ENCODE measurements at regions not wholly inside any gene's neighbourhood (a gene's known extent, or its start where the extent isn't known, plus 50 kb on each side); places are given as distances from the start of the nearest gene placed in this dataset.
"Not testable (repeated sequence)": the region's sequence is repeated elsewhere in the genome, so short reads cannot be mapped to it uniquely, and the experiment has no call there.

DNA sequence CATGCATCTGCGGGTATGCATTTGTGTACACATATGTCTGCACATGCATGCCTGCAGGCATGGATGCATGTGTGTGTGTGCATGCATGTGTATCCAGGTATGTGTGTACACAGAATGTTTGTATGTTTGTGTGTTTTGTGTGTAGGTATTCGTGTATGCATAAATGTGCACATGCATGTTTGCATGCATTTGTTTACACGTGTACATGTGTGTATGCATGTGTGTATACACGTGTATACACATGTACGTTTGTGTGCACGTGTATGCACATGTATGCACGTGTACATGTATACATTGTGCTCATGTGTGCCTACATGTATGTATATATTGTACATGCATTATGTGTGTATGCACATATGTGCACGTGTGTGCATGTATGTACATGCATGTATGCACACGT lies 171.4 kb upstream of the ZNF322 start:
- not testable (repeated sequence) for TF ChIP-seq RAD21 (IDR thresholded peaks at IDR 0.05); HNF4G (IDR thresholded peaks at IDR 0.05); YY1 (IDR thresholded peaks at IDR 0.05); JUND (IDR thresholded peaks at IDR 0.05); SP1 (IDR thresholded peaks at IDR 0.05); NR2F2 (IDR thresholded peaks at IDR 0.05); TAF1 (conservative IDR thresholded peaks at IDR 0.05); RXRA (IDR thresholded peaks at IDR 0.05); EGR1 (IDR thresholded peaks at IDR 0.05; ENCODE audit: low read depth in 2 of 2)
- TF ChIP-seq, protein P1, sequence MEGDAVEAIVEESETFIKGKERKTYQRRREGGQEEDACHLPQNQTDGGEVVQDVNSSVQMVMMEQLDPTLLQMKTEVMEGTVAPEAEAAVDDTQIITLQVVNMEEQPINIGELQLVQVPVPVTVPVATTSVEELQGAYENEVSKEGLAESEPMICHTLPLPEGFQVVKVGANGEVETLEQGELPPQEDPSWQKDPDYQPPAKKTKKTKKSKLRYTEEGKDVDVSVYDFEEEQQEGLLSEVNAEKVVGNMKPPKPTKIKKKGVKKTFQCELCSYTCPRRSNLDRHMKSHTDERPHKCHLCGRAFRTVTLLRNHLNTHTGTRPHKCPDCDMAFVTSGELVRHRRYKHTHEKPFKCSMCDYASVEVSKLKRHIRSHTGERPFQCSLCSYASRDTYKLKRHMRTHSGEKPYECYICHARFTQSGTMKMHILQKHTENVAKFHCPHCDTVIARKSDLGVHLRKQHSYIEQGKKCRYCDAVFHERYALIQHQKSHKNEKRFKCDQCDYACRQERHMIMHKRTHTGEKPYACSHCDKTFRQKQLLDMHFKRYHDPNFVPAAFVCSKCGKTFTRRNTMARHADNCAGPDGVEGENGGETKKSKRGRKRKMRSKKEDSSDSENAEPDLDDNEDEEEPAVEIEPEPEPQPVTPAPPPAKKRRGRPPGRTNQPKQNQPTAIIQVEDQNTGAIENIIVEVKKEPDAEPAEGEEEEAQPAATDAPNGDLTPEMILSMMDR (IDR thresholded peaks at IDR 0.05; ENCODE audit: low read depth, low read length, missing input control), result not testable (repeated sequence)
- TF ChIP-seq, protein P2, sequence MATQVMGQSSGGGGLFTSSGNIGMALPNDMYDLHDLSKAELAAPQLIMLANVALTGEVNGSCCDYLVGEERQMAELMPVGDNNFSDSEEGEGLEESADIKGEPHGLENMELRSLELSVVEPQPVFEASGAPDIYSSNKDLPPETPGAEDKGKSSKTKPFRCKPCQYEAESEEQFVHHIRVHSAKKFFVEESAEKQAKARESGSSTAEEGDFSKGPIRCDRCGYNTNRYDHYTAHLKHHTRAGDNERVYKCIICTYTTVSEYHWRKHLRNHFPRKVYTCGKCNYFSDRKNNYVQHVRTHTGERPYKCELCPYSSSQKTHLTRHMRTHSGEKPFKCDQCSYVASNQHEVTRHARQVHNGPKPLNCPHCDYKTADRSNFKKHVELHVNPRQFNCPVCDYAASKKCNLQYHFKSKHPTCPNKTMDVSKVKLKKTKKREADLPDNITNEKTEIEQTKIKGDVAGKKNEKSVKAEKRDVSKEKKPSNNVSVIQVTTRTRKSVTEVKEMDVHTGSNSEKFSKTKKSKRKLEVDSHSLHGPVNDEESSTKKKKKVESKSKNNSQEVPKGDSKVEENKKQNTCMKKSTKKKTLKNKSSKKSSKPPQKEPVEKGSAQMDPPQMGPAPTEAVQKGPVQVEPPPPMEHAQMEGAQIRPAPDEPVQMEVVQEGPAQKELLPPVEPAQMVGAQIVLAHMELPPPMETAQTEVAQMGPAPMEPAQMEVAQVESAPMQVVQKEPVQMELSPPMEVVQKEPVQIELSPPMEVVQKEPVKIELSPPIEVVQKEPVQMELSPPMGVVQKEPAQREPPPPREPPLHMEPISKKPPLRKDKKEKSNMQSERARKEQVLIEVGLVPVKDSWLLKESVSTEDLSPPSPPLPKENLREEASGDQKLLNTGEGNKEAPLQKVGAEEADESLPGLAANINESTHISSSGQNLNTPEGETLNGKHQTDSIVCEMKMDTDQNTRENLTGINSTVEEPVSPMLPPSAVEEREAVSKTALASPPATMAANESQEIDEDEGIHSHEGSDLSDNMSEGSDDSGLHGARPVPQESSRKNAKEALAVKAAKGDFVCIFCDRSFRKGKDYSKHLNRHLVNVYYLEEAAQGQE (IDR thresholded peaks at IDR 0.05), result not testable (repeated sequence)
- TF ChIP-seq, protein P3, sequence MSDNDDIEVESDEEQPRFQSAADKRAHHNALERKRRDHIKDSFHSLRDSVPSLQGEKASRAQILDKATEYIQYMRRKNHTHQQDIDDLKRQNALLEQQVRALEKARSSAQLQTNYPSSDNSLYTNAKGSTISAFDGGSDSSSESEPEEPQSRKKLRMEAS (IDR thresholded peaks at IDR 0.05), result not testable (repeated sequence)
- TF ChIP-seq, protein P4, sequence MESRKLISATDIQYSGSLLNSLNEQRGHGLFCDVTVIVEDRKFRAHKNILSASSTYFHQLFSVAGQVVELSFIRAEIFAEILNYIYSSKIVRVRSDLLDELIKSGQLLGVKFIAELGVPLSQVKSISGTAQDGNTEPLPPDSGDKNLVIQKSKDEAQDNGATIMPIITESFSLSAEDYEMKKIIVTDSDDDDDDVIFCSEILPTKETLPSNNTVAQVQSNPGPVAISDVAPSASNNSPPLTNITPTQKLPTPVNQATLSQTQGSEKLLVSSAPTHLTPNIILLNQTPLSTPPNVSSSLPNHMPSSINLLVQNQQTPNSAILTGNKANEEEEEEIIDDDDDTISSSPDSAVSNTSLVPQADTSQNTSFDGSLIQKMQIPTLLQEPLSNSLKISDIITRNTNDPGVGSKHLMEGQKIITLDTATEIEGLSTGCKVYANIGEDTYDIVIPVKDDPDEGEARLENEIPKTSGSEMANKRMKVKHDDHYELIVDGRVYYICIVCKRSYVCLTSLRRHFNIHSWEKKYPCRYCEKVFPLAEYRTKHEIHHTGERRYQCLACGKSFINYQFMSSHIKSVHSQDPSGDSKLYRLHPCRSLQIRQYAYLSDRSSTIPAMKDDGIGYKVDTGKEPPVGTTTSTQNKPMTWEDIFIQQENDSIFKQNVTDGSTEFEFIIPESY (IDR thresholded peaks at IDR 0.05), result not testable (repeated sequence)
